ENCODE measurements at regions not wholly inside any gene's neighbourhood (a gene's known extent, or its start where the extent isn't known, plus 50 kb on each side); places are given as distances from the start of the nearest gene placed in this dataset.
"Not testable (repeated sequence)": the region's sequence is repeated elsewhere in the genome, so short reads cannot be mapped to it uniquely, and the experiment has no call there.

- Histone ChIP-seq H3K27ac (ENCODE audit: low read depth in 1 of 2, low read length in 2 of 2) (peak overlapping the region; percentile 57 to 63), H3K4me1 (ENCODE audit: control insufficient read depth in 4 of 4, insufficient read depth in 4 of 4, low read length in 3 of 4) (peaks cover 8 to 53% (median 20%) of the 10 kb centered on the region in 4 donors), H3K36me3 (ENCODE audit: control insufficient read depth in 4 of 4, insufficient read depth in 3 of 4, low read depth in 1 of 4, low read length in 3 of 4) (peaks cover 0 to 12% (median 0%) of the 10 kb centered on the region in 4 donors)
- 67% methylated on average over 10 of the region's 10 CpGs for WGBS
- DNase-seq (ENCODE audit: low spot score); H3K9ac ChIP-seq (ENCODE audit: low read depth in 1 of 2, low read length in 2 of 2); H3K9me3 ChIP-seq (ENCODE audit: control insufficient read depth in 4 of 4, low read length in 3 of 4); H3K27me3 ChIP-seq (ENCODE audit: control insufficient read depth in 4 of 4, insufficient read depth in 4 of 4, low read length in 3 of 4); H3K4me3 ChIP-seq (ENCODE audit: low read depth in 1 of 3, low read length in 3 of 3): not testable (repeated sequence)
Observed at GRCh38 chr6:56729166-56729565, 86.5 kb upstream of the DST start.

- DNase-seq (ENCODE audit: low spot score): no peak
- peak overlapping the region; percentile 57 to 76 for H3K27ac ChIP-seq (ENCODE audit: low read depth in 1 of 2, low read length in 2 of 2)
- H3K9ac ChIP-seq (ENCODE audit: low read depth in 1 of 2, low read length in 2 of 2): no peak overlapping the region
- peaks cover 5 to 41% (median 10%) of the 10 kb centered on the region in 4 donors for H3K4me1 ChIP-seq (ENCODE audit: control insufficient read depth in 4 of 4, insufficient read depth in 4 of 4, low read length in 3 of 4)
- peak in 1 of 2 donors; percentile 10 for TF ChIP-seq HNF4A (conservative IDR thresholded peaks at IDR 0.05)
- TF ChIP-seq, protein P1, sequence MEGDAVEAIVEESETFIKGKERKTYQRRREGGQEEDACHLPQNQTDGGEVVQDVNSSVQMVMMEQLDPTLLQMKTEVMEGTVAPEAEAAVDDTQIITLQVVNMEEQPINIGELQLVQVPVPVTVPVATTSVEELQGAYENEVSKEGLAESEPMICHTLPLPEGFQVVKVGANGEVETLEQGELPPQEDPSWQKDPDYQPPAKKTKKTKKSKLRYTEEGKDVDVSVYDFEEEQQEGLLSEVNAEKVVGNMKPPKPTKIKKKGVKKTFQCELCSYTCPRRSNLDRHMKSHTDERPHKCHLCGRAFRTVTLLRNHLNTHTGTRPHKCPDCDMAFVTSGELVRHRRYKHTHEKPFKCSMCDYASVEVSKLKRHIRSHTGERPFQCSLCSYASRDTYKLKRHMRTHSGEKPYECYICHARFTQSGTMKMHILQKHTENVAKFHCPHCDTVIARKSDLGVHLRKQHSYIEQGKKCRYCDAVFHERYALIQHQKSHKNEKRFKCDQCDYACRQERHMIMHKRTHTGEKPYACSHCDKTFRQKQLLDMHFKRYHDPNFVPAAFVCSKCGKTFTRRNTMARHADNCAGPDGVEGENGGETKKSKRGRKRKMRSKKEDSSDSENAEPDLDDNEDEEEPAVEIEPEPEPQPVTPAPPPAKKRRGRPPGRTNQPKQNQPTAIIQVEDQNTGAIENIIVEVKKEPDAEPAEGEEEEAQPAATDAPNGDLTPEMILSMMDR (IDR thresholded peaks at IDR 0.05; ENCODE audit: low read depth, low read length, missing input control): no peak
- 58% methylated on average over 4 of the region's 4 CpGs for WGBS
- H3K27me3 ChIP-seq (ENCODE audit: control insufficient read depth in 4 of 4, insufficient read depth in 4 of 4, low read length in 3 of 4): no peaks in the 10 kb centered on the region
- peaks cover 0 to 5% (median 0%) of the 10 kb centered on the region in 4 donors for H3K36me3 ChIP-seq (ENCODE audit: control insufficient read depth in 4 of 4, insufficient read depth in 3 of 4, low read depth in 1 of 4, low read length in 3 of 4)
- no peak overlapping the region for H3K4me3 ChIP-seq (ENCODE audit: low read depth in 1 of 3, low read length in 3 of 3)
- no peaks in the 10 kb centered on the region for H3K9me3 ChIP-seq (ENCODE audit: control insufficient read depth in 4 of 4, low read length in 3 of 4)
Observed at GRCh38 chr6:56727097-56727850, 84.6 kb upstream of the DST start.

DNA sequence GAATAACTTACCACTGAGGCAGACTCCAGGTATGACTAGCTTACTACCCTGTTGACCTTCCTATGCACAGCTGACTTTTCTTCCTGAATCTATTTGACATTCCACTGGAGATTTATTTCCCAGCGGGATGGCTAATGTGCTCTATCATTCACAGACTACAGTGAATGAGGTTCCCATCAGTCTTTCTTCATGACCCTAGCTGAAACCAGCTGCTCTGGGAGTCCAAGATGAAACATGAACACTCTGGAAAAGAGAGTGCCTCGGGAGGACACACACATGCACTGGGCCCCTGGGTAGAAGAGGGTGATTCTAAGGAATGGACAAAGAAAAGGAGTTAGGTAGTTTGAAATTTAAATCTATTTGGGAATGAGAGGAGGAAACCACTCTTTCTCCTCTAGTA lies 82.6 kb upstream of the DST start:
- TF ChIP-seq MAX (IDR thresholded peaks at IDR 0.05) (no peak), RAD21 (IDR thresholded peaks at IDR 0.05) (no peak), FOXA1 (IDR thresholded peaks at IDR 0.05) (no peak), SP1 (IDR thresholded peaks at IDR 0.05) (no peak), YY1 (IDR thresholded peaks at IDR 0.05) (no peak), JUND (IDR thresholded peaks at IDR 0.05) (no peak), TAF1 (conservative IDR thresholded peaks at IDR 0.05) (no peak)
- TF ChIP-seq, protein P1 (IDR thresholded peaks at IDR 0.05; ENCODE audit: low read depth, low read length, missing input control): no peak

More for the DNA sequence above, 82.6 kb upstream of the DST start:
- no peaks in the 10 kb centered on the region for H3K27me3 ChIP-seq (ENCODE audit: control insufficient read depth in 4 of 4, insufficient read depth in 4 of 4, low read length in 3 of 4)
- no peaks in the 10 kb centered on the region for H3K9me3 ChIP-seq (ENCODE audit: control insufficient read depth in 4 of 4, low read length in 3 of 4)
- no peak overlapping the region for H3K4me3 ChIP-seq (ENCODE audit: low read depth in 1 of 3, low read length in 3 of 3)
- peaks cover 5 to 34% (median 6%) of the 10 kb centered on the region in 4 donors for H3K4me1 ChIP-seq (ENCODE audit: control insufficient read depth in 4 of 4, insufficient read depth in 4 of 4, low read length in 3 of 4)
- no peak for DNase-seq (ENCODE audit: low spot score)
- 92% methylated on average over 2 of the region's 2 CpGs for WGBS
- peak overlapping the region in 1 of 2 donors; percentile 7 for H3K27ac ChIP-seq (ENCODE audit: low read depth in 1 of 2, low read length in 2 of 2)
- H3K36me3 ChIP-seq (ENCODE audit: control insufficient read depth in 4 of 4, insufficient read depth in 3 of 4, low read depth in 1 of 4, low read length in 3 of 4): peaks cover 0 to 5% (median 0%) of the 10 kb centered on the region in 4 donors
- H3K9ac ChIP-seq (ENCODE audit: low read depth in 1 of 2, low read length in 2 of 2): no peak overlapping the region
